ENCODE measurements at regions not wholly inside any gene's neighbourhood (a gene's known extent, or its start where the extent isn't known, plus 50 kb on each side); places are given as distances from the start of the nearest gene placed in this dataset.
"Not testable (repeated sequence)": the region's sequence is repeated elsewhere in the genome, so short reads cannot be mapped to it uniquely, and the experiment has no call there.

DNA sequence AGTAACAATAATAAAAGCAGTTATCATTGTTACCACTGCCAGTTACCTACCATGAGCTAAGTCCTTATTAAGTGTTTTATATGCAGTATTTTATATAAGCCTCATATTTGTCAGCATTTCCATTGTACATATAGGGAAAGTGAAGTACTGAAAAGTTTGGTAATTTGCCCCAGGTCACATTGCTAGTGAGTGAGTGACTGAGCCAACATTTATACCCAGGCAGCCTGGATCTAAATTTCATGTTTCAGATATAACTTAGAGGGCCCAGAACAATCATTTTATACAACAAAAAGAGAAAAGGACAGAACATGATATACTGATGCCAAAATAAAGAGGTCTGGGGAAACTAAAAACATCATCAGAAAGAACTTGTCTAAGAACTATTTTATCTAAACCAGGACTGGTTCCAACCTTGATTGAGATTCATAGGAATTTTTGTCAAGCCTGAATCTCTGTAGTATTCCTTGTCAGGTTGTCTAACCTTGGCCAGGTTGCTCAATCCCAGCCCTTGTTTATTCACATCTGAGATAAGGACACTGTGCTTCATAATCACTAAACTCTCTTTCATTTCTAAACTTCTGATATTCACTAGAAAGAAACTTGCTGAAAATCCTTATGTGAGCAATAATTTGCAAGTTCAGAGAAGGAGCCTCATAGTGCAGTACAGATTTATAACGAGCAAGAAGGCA, 308.2 kb downstream of the IPMK start:
- DNase-seq (ENCODE audit: low read depth) = no peak

DNA sequence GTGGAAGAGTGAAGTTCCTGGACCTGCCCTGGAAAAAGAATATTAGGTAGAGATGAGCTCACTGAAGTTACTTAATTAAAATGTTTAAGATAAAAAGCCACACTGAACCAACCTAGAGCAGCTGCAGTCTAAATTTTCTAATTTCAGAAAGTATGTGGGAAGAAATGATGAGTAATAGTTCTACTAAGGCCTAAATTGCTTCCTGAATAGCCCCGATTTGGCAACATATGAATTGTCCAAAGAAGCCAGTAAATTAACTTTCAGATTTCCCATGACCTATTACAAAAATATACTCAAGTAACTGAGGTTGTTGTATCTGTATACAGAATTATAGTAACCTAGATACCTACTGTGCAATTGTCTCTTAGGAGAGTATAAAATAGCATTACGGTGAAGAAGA, 312.6 kb downstream of the IPMK start:
- no peak for DNase-seq (ENCODE audit: low read depth)

DNA sequence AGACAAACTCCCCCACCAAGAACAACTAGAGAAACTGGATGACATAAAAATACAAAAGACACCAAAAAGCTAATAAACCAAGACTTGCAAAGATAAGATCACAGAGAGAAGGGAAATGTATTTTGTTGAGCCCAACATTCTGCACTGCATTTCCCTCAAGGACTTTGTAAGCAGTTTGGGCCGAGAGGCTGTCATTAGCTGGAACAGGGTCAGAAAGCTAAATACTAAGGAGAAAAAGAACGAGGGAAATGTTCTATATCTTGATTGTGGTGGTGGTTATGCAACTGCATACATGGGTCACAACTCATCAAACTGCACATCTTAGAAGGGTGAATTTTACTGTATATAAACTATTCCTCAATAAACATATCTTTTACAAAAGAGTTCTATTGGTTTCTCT, 315.0 kb downstream of the IPMK start:
- no peak for DNase-seq (ENCODE audit: low read depth)

DNA sequence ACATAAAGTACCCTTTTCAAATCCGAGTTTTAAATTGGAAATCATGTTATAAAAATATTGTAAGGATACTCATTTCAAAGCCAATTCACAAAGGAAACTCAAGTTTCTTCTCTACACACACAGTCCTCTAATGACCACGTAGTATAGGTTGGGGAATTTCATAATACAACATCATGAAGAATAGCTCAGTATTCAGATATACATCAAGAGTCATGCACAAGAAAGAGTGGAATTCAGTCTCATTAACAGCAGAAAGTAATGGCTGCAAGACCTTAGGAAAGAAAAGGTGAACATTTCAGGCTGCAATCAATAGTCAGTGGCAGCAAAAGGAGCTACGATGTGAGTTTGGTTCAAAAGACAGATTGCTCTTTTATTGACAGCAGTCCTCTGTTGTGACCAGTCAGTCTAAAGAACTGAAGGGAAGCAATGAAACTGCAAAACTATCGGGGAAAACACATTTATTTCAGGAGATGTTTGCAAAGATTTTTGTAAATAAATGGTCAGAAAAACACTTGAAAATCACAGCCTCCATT, 317.2 kb downstream of the IPMK start:
- DNase-seq (ENCODE audit: low read depth) = no peak

DNA sequence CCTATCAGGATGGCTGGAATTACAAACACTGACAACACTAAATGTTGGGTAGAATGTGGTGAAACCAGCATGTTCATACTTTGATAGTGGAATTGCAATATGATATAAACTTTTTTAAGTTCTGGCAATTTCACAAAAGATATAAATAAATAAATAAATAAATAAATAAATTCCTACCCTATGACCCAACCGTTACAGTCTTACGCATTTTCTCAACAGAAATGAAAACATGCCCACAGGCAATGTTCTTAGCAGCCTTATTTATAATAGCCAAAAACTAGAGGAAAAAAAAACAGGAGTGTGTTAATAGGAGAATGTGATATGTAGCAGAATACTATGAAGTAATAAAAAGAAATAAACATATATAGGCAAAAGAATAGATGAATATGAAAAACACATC, 318.9 kb downstream of the IPMK start:
- DNase-seq (ENCODE audit: low read depth) = no peak

DNA sequence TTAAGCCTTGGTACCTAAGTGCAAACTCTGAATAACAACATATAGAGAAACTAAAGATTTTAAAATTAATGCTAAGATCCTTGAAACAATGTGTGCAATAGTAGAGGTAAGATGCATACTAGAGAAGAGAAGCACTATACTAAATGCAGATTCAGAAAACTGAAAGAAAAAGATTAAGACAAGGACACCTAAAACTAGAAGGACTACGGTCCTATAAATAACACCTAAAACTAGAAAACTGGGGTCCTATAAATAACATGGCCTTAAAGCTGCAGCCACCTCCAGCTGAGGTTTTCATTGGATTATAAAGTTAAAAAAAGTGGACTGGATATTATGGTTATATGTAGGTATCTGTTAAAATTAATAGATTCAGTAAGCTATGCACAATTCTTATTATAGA, 320.9 kb downstream of the IPMK start:
- DNase-seq (ENCODE audit: low read depth) = no peak

DNA sequence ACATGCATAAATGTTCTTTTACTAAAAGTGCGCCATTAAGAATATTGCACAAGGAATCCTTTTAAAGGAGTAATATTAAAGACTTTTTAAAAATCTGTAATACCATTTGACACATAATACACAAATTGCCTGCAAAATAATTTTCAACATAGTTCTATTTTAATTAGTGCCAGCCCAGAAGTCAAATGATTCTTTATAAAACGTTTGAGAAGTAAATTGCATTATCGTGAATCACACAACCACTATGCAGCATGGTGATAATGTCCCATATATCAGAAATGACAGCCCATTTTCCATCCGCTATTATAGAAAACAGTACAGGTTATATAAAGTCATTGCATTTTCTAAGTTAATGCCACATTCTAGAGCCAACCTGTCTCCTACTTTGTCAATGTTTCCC, 324.0 kb downstream of the IPMK start:
- DNase-seq (ENCODE audit: low read depth) = no peak

DNA sequence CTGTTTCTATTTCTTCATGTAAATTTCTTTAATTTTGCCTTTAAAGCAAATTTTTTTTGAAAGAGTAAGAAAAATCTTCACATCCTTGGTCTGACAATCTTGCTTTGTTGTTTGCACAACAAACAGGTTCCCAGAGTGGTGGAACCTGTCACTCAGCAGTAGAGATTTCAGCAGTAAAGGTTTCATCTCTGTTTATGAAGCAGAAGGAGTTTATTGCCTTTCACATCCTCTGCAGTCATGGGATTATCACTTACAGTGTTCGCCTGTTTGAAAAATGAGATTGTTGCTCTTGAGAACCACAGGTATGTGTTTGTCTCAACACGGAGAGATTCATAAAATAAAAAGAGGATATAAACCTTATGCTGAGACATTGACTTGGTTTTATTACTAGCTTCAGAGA, 342.6 kb downstream of the IPMK start:
- DNase-seq (ENCODE audit: low read depth) = no peak

DNA sequence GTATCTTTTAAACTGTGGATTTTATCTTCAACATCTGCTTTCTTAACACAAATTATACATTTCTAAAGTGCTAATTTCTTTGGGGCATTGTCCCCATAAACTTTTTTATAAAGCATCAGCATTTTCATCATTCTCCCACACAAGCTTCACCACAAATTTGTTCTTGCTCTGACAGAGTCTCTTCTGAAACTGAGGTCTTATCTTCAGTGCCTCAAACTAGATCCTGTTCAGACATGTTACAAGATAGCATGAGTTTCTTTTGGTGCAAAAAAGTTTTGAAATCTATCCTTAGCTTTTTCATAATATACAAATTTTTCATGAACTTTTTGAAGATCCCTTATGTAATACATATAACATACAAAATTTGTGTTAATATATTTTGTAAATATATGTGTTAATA, 346.6 kb downstream of the IPMK start:
- no peak for DNase-seq (ENCODE audit: low read depth)

DNA sequence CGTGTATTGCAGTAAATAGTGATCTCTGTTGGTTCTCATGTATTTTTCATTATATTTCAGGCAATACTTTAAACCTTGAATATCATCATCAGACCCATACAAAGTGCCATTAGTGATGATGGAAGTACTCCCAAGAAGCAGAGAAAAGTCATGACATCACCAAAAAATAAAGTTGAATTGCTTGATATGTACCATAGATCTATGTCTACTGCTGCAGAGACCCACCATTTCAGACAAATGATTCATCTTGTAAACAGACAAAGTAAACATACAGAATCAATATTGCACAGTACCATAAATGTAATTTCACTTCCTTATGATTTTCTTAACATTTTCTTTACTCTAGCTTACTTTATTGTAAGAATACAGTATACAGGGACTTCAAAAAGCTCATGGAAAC, 347.8 kb downstream of the IPMK start:
- DNase-seq (ENCODE audit: low read depth) = no peak

DNA sequence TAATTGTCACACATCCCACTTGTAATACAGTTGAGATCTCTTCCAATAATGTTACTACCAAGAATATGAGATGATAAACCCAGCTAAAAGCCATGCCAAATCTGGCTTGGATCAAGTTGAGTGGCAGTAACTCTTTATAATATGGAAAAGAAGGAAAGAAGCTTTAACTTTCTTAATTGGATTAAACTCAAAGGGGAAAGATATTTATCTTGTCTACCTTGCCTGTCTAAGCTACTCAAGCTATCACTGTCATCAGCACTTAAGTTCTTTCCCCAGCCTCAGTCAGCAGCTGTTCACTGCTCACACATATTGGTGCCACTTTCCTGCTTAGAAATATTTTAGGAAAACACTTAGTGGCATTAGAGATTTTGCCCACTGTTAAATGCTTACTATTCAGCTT, 350.7 kb downstream of the IPMK start:
- DNase-seq (ENCODE audit: low read depth) = no peak

DNA sequence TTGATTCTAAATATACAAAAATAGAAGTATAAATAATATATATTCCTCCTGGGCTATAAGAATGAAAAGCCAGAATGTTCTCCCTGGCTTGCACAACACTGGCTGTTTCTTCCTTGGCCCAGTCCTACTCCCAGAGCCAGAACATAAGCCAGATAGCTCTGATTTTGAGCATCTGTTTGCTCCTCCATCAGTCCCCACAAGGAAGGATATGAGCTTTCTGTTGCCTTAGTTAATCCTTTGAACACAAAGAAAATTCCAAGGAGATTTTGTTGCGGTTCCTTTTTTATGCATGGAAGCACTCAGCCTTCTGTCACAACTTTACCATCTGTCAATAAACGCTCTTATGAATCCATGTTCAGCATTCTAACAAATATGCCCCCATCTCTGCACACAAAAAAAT, 361.8 kb downstream of the IPMK start:
- DNase-seq (ENCODE audit: low read depth) = no peak

DNA sequence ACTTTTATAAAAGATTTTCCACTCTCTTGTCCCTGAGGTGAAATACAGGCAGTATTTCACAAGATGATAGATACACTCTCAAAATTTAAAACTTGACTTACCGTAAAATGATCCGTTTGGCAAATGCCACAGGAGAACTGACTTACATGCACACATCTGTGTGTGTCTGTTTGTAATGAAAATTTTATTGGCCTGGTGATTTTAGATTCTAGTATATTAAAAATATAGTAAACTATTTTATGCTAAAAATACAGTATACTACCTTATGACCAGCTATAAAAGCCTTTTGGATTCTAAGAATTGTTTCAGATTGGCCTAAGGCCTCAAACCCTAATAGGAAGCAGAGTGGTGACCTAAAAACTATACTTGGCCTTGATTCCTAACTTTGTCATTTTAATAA, 362.7 kb downstream of the IPMK start:
- no peak for DNase-seq (ENCODE audit: low read depth)

DNA sequence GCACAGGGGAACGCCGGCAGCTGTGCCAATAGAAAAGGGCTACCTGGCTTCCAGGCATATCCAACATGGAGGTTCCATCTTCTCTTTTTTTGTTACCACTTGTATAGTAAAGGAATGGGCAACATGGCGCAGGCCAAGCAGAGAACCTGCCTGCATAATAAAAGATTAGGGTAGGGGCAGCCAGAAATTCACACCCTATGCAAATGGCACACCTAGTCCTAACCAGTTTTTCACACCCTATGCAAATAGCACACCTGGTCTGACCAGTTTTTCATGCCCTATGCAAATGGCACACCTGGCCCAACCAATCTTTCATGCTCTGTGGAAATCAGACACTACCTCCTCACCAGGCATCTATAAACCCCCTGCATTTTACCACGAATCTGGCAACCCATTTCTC, 369.5 kb downstream of the IPMK start:
- DNase-seq (ENCODE audit: low read depth) = no peak

DNA sequence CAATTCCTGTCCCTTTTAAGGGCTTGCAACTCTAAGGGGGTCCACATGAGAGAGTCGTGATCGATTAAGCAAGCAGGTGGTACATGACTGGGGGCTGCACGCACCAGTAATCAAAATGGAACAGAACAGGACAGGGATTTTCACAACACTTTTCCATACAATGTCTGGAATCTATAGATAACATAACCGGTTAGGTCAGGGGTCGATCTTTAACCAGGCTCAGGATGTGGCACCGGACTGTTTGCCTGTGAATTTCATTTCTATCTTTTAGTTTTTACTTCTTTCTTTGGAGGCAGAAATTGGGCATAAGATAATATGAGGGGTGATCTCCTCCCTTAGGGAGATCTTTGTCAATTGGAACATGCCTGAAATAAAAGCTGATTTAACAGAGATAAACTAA, 370.1 kb downstream of the IPMK start:
- no peak for DNase-seq (ENCODE audit: low read depth)

DNA sequence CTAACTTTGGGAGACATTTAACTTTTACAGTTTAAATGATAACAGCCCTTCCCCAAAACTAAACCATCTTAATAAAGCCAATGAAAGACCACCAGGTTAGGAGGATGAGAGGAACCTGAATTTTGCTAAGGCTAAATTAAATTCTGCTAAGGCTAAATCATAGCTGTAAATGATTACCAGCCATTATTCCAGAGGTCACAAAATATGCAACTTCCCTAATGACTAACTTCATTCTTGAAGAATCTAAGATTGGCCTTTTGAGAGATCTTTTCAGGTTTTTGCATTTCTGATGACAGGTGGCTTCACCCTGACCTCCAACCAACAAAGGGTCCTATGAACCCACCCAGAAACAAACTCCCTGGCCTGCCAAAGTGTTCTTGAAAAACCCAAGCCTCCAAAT, 373.3 kb downstream of the IPMK start:
- no peak for DNase-seq (ENCODE audit: low read depth)

DNA sequence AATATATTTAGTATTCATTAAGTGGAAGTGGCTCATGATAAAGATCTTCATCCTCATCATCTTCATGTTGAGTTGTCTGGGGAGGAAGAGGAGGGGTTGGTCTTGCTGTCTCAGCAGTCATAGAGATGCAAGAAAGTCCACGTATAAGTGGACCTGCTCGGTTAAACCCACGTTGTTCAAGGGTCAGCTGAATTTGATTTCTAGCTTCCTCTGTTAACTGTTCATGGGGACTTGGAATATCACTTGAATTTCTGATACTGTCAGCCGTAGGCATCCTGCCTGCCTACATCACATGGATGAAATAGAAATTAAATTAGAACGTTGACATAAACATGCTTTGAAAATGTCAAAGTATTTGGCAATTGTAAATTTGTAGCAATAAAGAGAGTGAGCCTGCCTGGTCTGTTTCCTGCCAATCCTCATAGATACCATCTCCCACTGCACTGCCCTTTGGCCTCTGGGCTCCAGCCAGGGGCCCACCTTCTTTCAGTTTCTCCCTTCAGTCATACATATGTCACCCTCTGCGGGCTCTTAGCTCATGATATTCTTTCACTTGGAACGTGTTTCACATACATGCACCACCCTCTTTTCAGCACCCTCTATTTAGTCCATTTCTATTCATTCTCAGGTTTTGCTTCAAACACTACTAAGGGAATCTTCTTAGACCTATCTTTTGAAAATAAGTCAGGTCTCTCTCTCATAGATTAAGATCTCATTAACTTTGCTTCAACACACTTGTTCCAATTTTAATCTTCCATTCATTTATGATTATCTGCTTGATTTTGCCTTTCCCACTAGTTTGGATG, 376.3 kb downstream of the IPMK start:
- no peak for DNase-seq (ENCODE audit: low read depth)

DNA sequence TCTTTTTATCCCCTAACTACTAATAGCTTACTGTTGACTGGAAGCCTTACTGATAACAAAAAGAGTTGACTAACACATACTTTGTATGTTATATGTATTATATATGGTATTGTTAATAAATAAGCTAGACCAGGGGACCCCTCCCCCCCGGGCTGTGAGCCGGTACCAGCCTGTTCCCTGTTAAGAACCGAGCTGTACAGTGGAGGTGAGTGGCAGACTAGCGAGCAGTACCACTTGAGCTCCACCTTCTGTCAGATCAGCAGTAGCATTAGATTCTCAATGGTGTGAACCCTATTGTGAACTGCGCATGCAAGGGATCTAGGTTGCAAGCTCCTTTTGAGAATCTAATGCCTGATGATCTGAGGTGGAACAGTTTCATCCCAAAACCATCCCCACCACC, 377.0 kb downstream of the IPMK start:
- no peak for DNase-seq (ENCODE audit: low read depth)

DNA sequence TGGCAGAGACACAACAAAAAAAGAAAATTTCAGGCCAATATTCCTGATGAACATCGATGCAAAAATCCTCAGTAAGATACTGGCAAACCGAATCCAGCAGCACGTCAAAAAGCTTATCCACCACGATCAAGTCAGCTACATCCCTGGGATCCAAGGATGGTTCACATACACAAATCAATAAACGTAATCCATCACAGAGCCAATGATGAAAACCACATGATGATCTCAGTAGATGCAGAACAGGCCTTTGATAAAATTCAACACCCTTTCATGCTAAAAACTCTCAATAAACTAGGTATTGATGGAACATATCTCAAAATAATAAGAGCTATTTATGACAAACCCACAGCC, 382.1 kb downstream of the IPMK start:
- not testable (repeated sequence) for DNase-seq (ENCODE audit: low read depth)

DNA sequence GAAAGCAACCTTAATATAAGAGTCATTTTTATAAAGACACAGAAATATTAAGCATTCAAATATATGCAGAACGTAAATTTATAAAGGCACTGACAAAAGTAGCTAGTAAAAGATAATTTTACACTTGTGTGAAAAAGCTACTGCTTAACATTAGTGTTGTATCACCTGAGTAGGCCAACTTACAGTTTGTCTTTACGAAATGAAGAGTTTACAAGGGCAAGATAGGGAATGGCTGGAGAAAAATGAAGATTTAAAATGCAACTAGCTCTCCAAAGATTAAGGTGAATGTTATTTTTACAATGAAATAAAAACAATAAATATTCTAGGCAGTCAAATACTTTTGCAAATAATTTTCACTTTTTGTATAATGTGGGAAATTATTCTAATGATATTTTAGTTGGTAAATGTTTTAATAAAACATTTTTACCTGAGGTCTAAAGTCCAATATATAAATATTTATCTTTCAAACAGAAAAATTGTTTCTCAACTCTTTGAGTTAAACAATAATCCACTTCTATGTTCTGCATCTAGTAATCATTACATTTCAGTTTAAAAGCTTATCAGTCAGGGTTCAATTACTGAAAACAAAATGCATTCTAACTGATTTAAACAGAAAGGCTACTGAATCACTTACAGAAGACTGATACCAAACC, 382.6 kb downstream of the IPMK start:
- no peak for DNase-seq (ENCODE audit: low read depth)

DNA sequence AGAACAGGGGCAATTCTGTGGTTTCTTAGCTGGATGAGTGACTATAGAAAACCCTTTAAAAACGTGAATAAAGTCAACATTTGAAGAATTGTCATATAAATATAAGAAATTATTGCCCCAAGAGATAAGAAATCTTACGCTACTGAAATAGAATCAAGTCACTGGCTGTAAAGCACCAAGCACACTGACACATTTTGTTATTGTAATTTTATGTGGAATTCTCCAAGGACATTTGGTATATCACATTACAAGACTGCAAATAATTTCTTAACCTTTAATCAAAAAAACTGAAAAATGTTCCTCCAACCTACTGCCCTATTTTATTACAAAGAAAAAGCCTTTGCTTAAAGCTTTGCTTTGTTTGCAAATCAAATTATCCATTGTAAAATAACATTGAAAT, 383.3 kb downstream of the IPMK start:
- no peak for DNase-seq (ENCODE audit: low read depth)

DNA sequence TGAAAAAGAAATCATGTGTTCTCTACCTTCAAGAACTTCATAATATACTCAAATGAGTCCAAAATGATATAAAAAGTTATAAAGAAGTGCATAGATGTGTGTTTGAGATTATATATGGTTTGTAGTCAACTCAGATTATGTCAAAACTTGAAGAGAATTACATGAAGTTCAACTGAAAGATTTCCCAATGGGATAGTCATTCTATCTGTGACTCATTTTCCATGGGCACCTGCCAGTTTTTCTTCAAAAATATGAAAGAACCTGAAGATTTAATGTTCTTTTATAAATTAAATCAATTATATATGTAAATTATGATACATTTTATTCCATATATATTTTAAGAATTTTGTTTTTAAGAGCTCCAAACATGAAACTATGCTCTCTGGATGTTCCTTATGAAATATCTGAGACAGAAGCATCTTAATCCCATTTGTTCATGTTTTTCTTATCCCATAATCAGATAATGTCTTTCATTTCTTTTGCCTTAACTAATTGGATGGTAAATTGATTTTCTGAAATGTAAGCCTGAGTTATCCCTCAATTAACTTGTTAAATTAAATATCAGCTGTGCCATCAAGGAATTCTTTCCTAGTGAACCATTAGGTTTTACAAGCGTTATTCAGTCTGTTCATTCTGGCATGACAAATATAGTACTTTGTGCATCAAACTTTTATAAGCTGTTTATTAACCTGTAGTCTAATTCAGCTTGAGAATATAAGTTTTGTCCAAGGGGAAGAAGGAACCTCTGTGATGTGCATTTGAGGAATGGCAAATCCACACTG, 387.1 kb downstream of the IPMK start:
- DNase-seq (ENCODE audit: low read depth) = no peak

Measured in activated T-cell treated with anti-CD3 and anti-CD28 coated beads for 48 hours (primary cell).